ENCODE measurements at regions not wholly inside any gene's neighbourhood (a gene's known extent, or its start where the extent isn't known, plus 50 kb on each side); places are given as distances from the start of the nearest gene placed in this dataset.

GRCh38 chr4:152109531-152110509 lies 349.0 kb upstream of the GATB start:
- Mint-ChIP-seq H3K36me3 (no peaks in the 10 kb centered on the region), H3K27me3 (peaks cover 4% of the 10 kb centered on the region), H3K4me1 (ENCODE audit: unreplicated experiment) (peaks cover 35% of the 10 kb centered on the region), H3K4me3 (no peak overlapping the region), H3K27ac (no peak overlapping the region), H3K9me3 (no peaks in the 10 kb centered on the region)
- TF ChIP-seq CTCF (conservative IDR thresholded peaks at IDR 0.05), result no peak
- no peak for DNase-seq (ENCODE audit: extremely low spot score, unreplicated experiment)

- no peak for DNase-seq (ENCODE audit: extremely low spot score, unreplicated experiment)
- Mint-ChIP-seq H3K36me3 (no peaks in the 10 kb centered on the region), H3K27me3 (peaks cover 4% of the 10 kb centered on the region), H3K9me3 (no peaks in the 10 kb centered on the region), H3K27ac (no peak overlapping the region), H3K4me1 (ENCODE audit: unreplicated experiment) (peaks cover 45% of the 10 kb centered on the region), H3K4me3 (no peak overlapping the region)
- no peak for TF ChIP-seq CTCF (conservative IDR thresholded peaks at IDR 0.05)
Observed at GRCh38 chr4:152107736-152108500, 347.1 kb upstream of the GATB start.

- peaks cover 52% of the 10 kb centered on the region for H3K4me1 Mint-ChIP-seq (ENCODE audit: unreplicated experiment)
- H3K4me3 Mint-ChIP-seq, result no peak overlapping the region
- no peaks in the 10 kb centered on the region for H3K36me3 Mint-ChIP-seq
- no peak for DNase-seq (ENCODE audit: extremely low spot score, unreplicated experiment)
- TF ChIP-seq CTCF (conservative IDR thresholded peaks at IDR 0.05), result no peak
- H3K27ac Mint-ChIP-seq, result no peak overlapping the region
- no peaks in the 10 kb centered on the region for H3K9me3 Mint-ChIP-seq
- H3K27me3 Mint-ChIP-seq, result peaks cover 4% of the 10 kb centered on the region
Observed at GRCh38 chr4:152106781-152107321, 346.0 kb upstream of the GATB start.

GRCh38 chr4:152106113-152106763 lies 345.4 kb upstream of the GATB start:
- peak overlapping the region; percentile 24 for H3K27ac Mint-ChIP-seq
- H3K4me1 Mint-ChIP-seq (ENCODE audit: unreplicated experiment), result peaks cover 58% of the 10 kb centered on the region
- TF ChIP-seq CTCF (conservative IDR thresholded peaks at IDR 0.05), result no peak
- H3K36me3 Mint-ChIP-seq, result no peaks in the 10 kb centered on the region
- DNase-seq (ENCODE audit: extremely low spot score, unreplicated experiment), result no peak
- peaks cover 4% of the 10 kb centered on the region for H3K27me3 Mint-ChIP-seq
- no peak overlapping the region for H3K4me3 Mint-ChIP-seq
- H3K9me3 Mint-ChIP-seq, result no peaks in the 10 kb centered on the region

- no peak for TF ChIP-seq CTCF (conservative IDR thresholded peaks at IDR 0.05)
- Mint-ChIP-seq H3K4me1 (ENCODE audit: unreplicated experiment) (peaks cover 58% of the 10 kb centered on the region), H3K27ac (peak overlapping the region; percentile 47), H3K4me3 (no peak overlapping the region), H3K27me3 (no peaks in the 10 kb centered on the region), H3K36me3 (no peaks in the 10 kb centered on the region), H3K9me3 (no peaks in the 10 kb centered on the region)
- DNase-seq (ENCODE audit: extremely low spot score, unreplicated experiment), result no peak
Observed at GRCh38 chr4:152104901-152105357, 344.1 kb upstream of the GATB start.
